ENCODE measurements at regions not wholly inside any gene's neighbourhood (a gene's known extent, or its start where the extent isn't known, plus 50 kb on each side); places are given as distances from the start of the nearest gene placed in this dataset.

DNA sequence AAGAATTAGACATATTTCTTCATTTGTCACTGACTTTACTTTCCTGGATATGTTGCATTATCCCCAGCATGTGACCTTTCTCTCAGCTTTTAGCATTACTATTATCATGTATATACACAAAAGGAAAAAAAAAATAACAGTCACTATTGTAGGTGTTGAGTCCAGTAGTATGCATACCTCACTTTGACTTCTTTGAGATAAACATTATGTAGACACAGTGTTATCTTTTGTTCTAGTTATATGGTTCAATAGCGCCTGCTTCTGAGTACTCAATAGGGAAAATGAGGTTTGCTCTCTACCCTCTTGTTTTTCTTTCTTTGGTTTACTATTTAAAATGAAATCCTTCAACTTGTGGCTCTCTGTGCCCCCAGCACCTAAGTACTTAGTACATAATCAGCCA, 409.6 kb upstream of the PKN2 start:
- DNase-seq, result no peak
- no peaks in the 10 kb centered on the region for H3K4me1 Mint-ChIP-seq (ENCODE audit: low read depth, unreplicated experiment)
- Histone ChIP-seq H3K27me3 (replicated peaks; ENCODE audit: control insufficient read depth, insufficient read depth, low read length) (no peaks in the 10 kb centered on the region), H3K4me1 (no peaks in the 10 kb centered on the region), H3K36me3 (ENCODE audit: control insufficient read depth, insufficient read depth, low read length) (no peaks in the 10 kb centered on the region), H3K4me3 (ENCODE audit: low read depth, low read length) (no peak overlapping the region), H3K9me3 (no peaks in the 10 kb centered on the region)
- peaks cover 10% of the 10 kb centered on the region for H3K9me3 Mint-ChIP-seq (ENCODE audit: unreplicated experiment)
- H3K27me3 Mint-ChIP-seq (ENCODE audit: insufficient read depth, unreplicated experiment), result peaks cover 3% of the 10 kb centered on the region
- TF ChIP-seq, protein P1, sequence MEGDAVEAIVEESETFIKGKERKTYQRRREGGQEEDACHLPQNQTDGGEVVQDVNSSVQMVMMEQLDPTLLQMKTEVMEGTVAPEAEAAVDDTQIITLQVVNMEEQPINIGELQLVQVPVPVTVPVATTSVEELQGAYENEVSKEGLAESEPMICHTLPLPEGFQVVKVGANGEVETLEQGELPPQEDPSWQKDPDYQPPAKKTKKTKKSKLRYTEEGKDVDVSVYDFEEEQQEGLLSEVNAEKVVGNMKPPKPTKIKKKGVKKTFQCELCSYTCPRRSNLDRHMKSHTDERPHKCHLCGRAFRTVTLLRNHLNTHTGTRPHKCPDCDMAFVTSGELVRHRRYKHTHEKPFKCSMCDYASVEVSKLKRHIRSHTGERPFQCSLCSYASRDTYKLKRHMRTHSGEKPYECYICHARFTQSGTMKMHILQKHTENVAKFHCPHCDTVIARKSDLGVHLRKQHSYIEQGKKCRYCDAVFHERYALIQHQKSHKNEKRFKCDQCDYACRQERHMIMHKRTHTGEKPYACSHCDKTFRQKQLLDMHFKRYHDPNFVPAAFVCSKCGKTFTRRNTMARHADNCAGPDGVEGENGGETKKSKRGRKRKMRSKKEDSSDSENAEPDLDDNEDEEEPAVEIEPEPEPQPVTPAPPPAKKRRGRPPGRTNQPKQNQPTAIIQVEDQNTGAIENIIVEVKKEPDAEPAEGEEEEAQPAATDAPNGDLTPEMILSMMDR (IDR thresholded peaks at IDR 0.05; ENCODE audit: insufficient read depth in 1 of 2, low read depth in 1 of 2, low read length in 1 of 2, severe bottlenecking in 1 of 2, unreplicated experiment in 1 of 2), result no peak
- CTCF ChIA-PET, result no interaction called here
- POLR2A ChIA-PET, result no interaction called here
- H3K4me3 Mint-ChIP-seq (ENCODE audit: unreplicated experiment), result no peak overlapping the region
- H3K36me3 Mint-ChIP-seq (ENCODE audit: insufficient read depth, unreplicated experiment), result no peaks in the 10 kb centered on the region
- intact Hi-C loops (cut with micrococcal nuclease; ENCODE audit: unreplicated experiment), result no loop called here
- no TSS peak for BruUV-seq (replicated peaks)
- H3K27ac Mint-ChIP-seq (ENCODE audit: unreplicated experiment), result no peak overlapping the region

DNA sequence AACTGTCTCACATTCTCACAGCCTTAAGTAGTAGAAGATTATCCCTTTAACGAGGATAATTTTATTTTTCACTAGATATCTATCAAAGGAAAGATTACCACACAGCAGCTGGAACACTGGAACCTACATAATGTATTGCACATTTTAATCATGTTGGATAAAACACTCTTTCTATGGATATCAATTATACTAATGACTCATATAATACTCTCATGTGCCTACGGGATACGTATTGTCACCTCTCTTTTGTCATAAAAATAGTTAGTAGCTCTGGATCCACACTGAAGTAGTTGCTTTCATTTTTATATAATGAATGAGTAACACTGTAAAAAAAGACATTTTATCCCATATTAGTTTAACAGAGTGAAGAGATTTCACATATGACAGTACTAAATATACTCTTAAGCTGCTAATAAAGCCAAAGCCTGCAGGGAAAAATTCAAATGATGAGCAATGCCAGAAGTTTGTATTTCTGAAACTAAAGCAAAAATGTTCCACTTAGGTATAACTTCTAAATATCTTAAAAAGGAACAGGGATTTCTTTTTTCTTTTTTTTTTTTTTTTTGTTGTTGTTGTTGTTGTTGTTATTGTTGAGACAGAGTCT, 408.7 kb upstream of the PKN2 start:
- peaks cover 3% of the 10 kb centered on the region for H3K27me3 Mint-ChIP-seq (ENCODE audit: insufficient read depth, unreplicated experiment)
- CTCF ChIA-PET, result interaction anchor here (0.6 kb wide), 1 partner anchor 186 kb away, joined by 5 read pairs; no protein-coding TSS in a partner anchor
- POLR2A ChIA-PET, result no interaction called here
- no TSS peak for BruUV-seq (replicated peaks)
- H3K4me1 Mint-ChIP-seq (ENCODE audit: low read depth, unreplicated experiment), result no peaks in the 10 kb centered on the region
- Histone ChIP-seq H3K4me3 (ENCODE audit: low read depth, low read length) (no peak overlapping the region), H3K4me1 (no peaks in the 10 kb centered on the region), H3K27me3 (replicated peaks; ENCODE audit: control insufficient read depth, insufficient read depth, low read length) (no peaks in the 10 kb centered on the region), H3K36me3 (ENCODE audit: control insufficient read depth, insufficient read depth, low read length) (no peaks in the 10 kb centered on the region), H3K9me3 (no peaks in the 10 kb centered on the region)
- intact Hi-C loops (cut with micrococcal nuclease; ENCODE audit: unreplicated experiment), result no loop called here
- H3K9me3 Mint-ChIP-seq (ENCODE audit: unreplicated experiment), result peaks cover 11% of the 10 kb centered on the region
- no peaks in the 10 kb centered on the region for H3K36me3 Mint-ChIP-seq (ENCODE audit: insufficient read depth, unreplicated experiment)
- H3K4me3 Mint-ChIP-seq (ENCODE audit: unreplicated experiment), result no peak overlapping the region
- H3K27ac Mint-ChIP-seq (ENCODE audit: unreplicated experiment), result no peak overlapping the region
- DNase-seq, result no peak
- TF ChIP-seq, protein P1 (IDR thresholded peaks at IDR 0.05; ENCODE audit: insufficient read depth in 1 of 2, low read depth in 1 of 2, low read length in 1 of 2, severe bottlenecking in 1 of 2, unreplicated experiment in 1 of 2), result no peak

DNA sequence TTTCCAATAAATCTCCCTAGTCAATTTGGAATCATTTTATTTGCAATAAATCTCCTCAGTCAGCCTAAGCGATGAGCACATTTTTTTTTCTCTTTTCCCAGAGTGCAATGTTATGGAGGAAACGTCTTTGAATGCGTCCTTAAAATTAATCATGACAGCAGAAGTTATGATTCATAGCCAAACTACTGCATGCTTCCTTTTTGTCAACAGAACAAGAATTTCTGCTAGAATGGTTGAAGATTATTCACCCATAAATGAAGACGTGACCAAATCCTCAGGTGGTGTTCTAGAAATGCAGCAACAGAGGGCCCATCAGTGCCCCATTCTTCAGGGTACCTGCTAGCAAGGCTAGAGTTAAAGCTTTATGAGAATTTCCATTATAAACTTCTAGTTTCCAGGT, 407.9 kb upstream of the PKN2 start:
- Mint-ChIP-seq H3K4me3 (ENCODE audit: unreplicated experiment) (no peak overlapping the region), H3K4me1 (ENCODE audit: low read depth, unreplicated experiment) (no peaks in the 10 kb centered on the region), H3K27me3 (ENCODE audit: insufficient read depth, unreplicated experiment) (peaks cover 3% of the 10 kb centered on the region), H3K9me3 (ENCODE audit: unreplicated experiment) (peaks cover 11% of the 10 kb centered on the region), H3K27ac (ENCODE audit: unreplicated experiment) (no peak overlapping the region), H3K36me3 (ENCODE audit: insufficient read depth, unreplicated experiment) (no peaks in the 10 kb centered on the region)
- CTCF ChIA-PET, result no interaction called here
- no TSS peak for BruUV-seq (replicated peaks)
- Histone ChIP-seq H3K9me3 (no peaks in the 10 kb centered on the region), H3K27me3 (replicated peaks; ENCODE audit: control insufficient read depth, insufficient read depth, low read length) (no peaks in the 10 kb centered on the region), H3K4me1 (no peaks in the 10 kb centered on the region), H3K36me3 (ENCODE audit: control insufficient read depth, insufficient read depth, low read length) (no peaks in the 10 kb centered on the region), H3K4me3 (ENCODE audit: low read depth, low read length) (no peak overlapping the region)
- POLR2A ChIA-PET, result no interaction called here
- intact Hi-C loops (cut with micrococcal nuclease; ENCODE audit: unreplicated experiment), result no loop called here
- DNase-seq, result no peak
- TF ChIP-seq, protein P1 (IDR thresholded peaks at IDR 0.05; ENCODE audit: insufficient read depth in 1 of 2, low read depth in 1 of 2, low read length in 1 of 2, severe bottlenecking in 1 of 2, unreplicated experiment in 1 of 2), result no peak

Measured in Caco-2 (cell line).